ENCODE measurements at regions not wholly inside any gene's neighbourhood (a gene's known extent, or its start where the extent isn't known, plus 50 kb on each side); places are given as distances from the start of the nearest gene placed in this dataset.
"Not testable (repeated sequence)": the region's sequence is repeated elsewhere in the genome, so short reads cannot be mapped to it uniquely, and the experiment has no call there.

DNA sequence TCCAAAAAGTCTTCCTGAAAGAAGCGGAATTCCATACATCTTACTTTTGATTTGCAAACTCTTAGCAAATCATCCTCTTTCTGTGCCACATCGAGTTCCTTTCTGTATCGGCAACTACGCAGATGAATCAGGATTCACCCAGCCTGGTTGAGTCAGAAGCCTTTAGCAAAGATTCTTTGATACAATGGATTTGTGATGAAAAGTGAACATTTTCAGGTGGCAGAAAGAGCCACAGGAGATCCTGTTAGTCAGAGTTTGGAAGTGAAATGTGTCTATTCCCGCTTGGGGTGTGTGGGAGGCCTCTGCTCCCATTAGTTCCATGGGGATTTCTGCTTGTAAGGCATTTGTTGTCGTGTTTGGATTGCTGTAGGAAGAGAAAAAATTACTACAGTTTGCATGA is 351.8 kb upstream of the WWC1 start:
- DNase-seq (ENCODE audit: low read depth in 4 of 4, low spot score in 2 of 4): no peak

DNA sequence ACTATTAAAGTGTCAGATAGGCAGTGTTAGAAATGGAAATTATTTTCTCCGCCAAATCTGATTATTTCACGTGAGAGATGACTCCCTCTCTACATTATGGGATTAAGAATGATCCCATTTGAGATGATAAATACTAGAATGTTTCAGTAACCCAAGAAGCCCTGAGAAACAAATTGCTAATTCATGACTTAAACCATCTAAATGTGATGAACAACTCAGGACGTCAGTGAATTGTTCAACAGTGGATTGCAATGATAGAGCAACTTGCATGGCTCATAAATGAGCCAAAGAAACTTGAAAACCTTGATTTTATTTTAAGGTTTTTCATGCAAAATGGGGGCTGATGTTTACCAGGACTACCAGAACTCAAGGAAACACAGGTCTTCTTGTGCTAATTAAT is 350.5 kb upstream of the WWC1 start:
- DNase-seq (ENCODE audit: low read depth in 4 of 4, low spot score in 2 of 4): no peak

DNA sequence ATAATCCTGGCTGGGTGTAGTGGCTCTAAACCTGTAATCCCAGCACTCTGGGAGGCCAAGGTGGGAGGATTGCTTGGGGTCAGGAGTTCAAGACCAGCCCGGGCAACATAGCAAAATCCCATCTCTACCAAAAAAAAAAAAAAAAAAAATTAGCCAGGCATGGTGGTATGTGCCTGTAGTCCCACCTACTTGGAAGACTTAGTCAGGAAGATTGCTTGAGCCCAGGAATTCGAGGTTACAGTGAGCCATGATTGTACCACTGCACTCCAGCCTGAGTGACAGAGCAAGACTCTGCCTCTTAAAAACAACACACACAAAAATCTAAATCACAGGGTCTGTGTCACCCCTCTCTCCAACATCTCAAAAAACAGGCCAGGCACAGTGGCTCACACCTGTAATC is 349.9 kb upstream of the WWC1 start:
- not testable (repeated sequence) for DNase-seq (ENCODE audit: low read depth in 4 of 4, low spot score in 2 of 4)

DNA sequence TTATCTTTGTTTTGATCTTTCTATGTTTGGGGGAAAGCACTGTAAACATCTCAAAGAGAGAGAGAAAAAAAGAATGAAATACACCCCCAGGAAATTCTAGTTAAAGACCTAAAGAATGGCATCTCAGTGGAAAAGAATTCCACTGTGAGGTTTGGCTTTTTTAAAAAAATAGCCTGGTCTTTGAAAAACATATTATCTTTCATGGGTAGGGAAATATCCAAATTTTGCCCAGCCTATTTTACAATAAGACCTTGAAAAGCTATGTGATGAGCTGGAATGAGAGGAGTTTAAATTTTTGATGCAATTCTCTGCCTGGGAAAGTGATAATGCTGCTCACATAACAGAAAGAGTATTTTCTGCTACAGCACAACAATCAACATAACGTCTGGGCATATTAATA is 348.1 kb upstream of the WWC1 start:
- no peak for DNase-seq (ENCODE audit: low read depth in 4 of 4, low spot score in 2 of 4)

DNA sequence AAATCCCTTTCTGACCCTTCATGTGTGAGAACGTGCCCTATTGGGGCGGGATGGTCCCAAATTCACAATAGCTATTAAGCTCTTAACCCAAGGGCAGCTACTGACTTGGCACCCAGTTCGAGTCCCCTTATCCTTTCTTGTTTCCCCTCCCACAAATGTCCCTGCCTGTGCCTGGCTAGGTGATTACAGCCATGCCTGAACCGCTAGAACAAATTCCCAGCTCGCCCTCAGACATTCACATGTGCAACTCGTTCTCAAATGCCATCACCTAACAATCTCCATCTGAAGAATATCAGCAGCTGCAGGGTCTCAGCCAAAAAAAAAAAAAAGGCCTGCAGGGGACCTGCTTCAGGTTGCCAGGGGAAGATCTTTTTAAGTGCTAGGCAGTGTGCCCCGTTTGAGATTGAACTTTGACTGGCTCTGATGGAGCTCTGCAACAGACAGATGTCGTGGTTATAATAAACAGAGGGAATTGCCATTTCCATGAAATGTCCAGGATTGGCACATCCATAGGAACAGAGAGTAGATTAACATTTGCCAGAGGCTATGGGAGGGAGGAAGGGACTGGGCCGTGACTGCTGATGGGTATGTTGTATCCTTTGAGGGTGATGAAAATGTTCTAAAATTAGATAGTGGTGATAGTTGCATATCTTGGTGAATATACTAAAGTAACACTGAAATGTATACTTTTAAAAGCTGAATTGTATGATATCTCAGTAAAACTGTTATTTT is 347.2 kb upstream of the WWC1 start:
- DNase-seq (ENCODE audit: low read depth in 4 of 4, low spot score in 2 of 4): no peak

DNA sequence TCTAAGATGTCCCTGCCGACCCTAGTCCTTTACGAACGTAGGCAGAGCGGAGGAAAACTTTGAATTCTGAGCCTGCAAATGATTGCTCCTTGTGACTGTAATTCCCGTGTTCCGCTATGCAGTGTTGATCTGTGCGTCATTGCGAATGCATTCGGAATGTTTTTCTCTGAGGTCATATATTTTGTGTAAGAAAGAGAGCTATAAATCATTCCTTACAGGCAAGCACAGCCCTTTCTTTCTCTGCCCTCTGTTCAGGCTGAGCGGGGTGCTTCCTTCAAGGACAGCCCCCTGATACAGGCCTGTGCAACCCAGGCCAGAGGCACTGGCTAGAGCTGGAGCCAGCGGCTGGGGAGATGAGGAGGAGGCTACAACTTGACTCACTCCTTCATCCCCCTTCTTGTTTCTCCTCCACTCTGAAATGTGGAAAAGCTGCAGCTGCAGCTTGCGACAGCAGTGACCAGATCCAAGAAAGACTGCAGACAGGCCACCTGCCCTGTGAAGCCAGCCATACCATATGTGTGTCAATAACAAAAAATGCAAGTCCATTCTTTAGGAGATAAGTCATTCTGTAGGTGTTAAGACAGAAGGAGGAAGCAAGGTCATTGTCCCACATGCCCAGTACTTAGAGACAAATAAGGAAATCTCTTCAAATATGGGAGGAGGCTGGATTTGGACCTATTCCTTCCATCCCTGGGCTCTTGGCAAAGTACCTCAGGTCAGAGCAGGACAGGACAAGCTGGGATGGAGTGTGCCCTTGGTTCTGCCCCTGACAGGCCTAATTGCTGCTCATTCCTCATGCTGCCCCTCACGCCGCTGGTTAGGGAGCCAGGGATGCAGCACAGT is 345.7 kb upstream of the WWC1 start:
- DNase-seq (ENCODE audit: low read depth in 4 of 4, low spot score in 2 of 4): peak in 3 of 4 donors; percentile 35 to 43 (median 36)

DNA sequence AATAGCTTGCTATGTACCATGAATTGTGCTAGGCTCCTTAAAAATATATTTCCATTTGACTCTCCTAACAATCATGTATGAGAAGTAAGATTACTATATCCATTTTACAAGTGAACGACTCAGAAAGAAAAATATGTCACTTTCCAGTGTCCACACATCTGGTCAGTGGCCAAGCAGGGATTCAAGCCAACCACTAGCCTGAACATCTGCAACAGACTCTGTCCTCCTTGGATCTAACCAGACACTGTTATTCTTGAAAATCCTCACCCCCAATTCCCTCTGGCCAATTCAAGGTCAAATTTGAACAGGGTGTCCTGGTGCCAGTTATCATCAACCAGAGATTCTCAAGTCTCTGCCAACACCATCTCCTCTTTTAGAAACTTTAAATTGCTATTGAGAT is 344.1 kb upstream of the WWC1 start:
- no peak for DNase-seq (ENCODE audit: low read depth in 4 of 4, low spot score in 2 of 4)

DNA sequence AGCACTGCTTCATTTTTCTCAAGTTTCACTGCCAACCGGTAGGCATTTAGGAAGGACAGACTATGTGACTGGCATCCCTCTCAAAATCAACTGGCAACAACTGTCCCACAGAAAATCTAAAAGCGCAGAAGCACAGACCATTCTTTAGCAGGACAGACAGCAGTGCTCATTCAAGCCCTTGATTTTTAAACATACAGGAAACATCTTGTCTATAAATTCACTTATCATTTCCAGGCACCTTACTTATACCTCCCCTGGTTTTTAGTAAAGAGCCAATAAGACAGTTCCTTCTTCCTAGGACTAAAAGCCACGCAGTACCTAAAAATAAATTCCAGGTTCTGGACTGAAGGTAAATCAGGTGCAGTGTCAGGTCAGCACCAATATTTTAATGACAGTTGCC is 343.2 kb upstream of the WWC1 start:
- no peak for DNase-seq (ENCODE audit: low read depth in 4 of 4, low spot score in 2 of 4)

DNA sequence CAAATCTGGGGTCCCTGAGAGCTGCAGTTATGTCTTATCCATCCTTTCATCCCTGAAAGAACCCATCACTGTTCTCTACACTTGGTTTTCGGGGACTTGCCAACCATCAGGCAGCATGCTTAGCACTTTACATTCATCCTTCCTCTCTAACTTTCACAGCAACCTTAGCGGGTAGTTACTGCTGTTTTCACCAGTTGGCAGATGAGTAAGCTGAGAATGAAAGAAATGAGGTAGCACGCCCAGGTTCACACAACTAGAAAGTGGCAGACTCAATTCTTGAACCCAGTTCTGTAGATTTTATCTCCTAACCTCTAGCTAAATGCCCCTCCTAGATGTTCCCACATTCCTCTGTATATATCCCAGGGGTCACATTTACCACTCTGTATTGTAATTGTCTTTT is 342.0 kb upstream of the WWC1 start:
- DNase-seq (ENCODE audit: low read depth in 4 of 4, low spot score in 2 of 4): no peak

DNA sequence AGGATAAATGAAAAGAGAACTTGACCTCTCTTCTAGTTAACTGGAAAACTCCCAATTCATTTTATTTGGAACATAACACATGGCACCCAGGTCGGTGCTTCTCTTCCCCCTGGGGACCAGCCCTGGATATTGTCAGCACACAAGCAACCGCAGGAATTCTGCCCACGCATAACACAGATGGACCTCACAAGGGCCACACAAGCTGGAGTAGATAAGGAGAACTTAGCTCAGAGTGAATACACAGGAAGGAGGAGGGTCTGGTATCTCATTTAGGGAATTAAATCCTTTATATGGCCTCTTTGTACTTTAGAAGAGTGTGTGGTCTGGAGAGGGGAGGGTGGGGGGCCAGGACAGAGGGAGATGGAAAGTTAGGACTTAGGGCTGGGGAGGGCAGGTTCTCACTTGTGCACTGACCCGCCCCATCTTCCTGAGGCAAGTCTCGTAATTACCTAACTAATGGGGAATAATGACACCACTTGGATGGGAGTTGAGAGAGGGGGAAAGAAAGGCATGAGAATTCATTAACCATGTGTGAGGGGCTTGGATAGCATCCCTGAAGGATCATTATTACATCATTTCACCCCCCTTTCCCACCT is 341.2 kb upstream of the WWC1 start:
- DNase-seq (ENCODE audit: low read depth in 4 of 4, low spot score in 2 of 4): no peak

DNA sequence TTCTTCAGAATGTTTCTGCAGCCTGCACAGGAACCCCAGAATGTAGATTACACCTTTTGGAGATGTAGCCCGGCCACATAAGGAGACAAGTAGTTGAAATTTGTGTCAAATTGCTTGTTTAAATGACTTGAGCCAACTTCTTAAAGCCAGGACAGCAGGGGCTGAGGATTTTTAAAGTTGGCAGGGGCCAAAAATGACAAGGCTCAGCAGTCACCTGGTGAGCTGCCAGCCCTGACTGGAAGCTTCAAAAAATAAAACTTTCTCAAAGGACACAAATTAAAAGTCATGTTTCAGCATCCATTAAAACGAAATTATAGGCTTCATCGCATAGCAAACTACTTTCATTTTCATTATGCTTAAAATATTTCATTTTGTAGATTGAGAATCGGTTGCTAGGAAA is 340.3 kb upstream of the WWC1 start:
- DNase-seq (ENCODE audit: low read depth in 4 of 4, low spot score in 2 of 4): no peak

DNA sequence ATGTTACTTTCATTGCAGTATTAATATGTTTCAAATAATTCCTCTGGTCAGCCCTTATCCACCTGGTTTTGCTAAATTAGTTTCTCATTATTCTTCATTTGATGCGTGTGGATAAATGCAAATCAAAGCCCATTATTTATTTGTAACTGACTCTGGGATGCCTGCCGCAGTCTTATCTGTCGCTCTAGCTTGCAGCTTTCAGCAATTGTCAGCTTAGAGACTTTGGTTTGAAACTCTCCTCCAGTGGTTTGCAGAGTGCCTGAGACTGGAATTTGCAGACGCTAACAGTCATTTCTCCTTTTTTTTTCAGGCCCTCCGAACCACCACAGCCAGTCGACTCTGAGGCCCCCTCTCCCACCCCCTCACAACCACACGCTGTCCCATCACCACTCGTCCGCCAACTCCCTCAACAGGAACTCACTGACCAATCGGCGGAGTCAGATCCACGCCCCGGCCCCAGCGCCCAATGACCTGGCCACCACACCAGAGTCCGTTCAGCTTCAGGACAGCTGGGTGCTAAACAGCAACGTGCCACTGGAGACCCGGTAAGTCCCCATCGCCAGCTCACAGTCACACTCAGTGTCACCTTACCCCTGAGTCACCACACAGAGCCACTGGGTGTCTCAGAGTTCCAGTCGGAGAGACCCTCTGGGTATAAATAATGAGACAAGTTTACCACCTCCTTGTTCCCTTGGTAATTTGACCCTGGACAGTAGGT is 339.0 kb upstream of the WWC1 start:
- DNase-seq (ENCODE audit: low read depth in 4 of 4, low spot score in 2 of 4): no peak

DNA sequence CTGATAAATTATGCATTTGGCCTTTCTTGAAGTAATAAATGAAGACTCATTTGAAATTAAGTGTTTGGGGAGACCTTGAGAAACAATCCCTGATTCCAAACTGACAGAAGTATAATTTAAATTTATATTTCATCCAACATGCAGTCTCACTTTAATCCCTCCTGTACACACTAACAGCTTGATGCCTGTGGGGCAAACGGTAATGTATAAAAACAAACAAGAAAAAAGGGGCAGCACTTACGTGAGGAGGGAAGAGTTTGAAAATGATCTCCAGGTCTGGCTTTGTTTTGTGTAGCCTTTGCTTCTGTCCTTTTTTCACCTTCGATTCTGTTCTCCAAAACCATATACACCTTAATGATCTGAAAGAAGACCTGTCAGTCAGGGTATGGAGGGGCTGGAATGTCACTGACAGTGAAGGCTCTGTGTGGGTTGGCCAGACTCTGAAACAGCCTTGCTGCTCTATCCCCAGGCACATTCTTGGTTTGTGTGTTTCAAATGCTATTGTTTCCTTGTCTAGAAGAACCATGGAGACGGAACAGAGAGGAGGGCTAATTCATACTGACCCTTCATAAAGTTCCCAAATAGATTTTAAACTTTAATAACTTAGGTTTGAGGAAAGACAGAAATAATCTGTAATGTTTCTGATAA is 338.2 kb upstream of the WWC1 start:
- DNase-seq (ENCODE audit: low read depth in 4 of 4, low spot score in 2 of 4): no peak

DNA sequence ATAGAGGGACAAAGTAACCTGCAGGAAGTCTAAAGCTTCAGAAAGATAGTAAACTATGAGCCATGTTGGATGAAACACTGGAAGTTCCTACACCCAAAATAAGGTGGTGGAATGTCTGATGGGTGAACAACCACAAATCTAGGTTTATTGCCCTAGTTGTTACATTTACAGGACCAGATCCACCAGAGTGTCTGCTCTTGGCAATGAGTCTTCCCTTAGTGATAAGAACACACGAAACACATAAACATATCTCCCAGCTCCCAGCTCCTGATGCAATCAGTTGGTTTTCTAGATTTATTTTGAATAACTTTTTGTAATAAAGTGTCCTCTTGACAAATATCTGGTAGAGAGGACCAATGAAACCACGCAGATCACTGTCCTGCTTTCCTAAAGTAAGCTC is 329.7 kb upstream of the WWC1 start:
- DNase-seq (ENCODE audit: low read depth in 4 of 4, low spot score in 2 of 4): no peak

DNA sequence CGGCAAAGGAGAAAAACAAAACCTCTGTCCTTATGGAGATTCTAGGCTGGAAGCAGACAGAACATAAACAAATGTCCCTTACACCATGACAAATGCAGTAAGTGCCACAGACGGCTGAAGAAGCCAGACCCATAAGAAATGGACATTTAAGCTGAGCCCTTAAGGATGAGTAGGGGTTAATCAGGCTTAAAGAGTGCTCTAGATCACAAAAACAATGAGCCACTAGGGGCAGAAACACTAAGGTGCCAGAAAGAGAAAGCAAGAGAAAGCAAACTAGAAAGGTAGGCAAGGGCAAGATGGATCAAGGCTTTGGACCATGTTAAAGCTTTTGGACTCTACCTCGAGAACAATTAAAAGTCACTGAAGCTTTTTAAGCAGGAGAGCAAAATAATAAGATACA is 326.9 kb upstream of the WWC1 start:
- no peak for DNase-seq (ENCODE audit: low read depth in 4 of 4, low spot score in 2 of 4)

DNA sequence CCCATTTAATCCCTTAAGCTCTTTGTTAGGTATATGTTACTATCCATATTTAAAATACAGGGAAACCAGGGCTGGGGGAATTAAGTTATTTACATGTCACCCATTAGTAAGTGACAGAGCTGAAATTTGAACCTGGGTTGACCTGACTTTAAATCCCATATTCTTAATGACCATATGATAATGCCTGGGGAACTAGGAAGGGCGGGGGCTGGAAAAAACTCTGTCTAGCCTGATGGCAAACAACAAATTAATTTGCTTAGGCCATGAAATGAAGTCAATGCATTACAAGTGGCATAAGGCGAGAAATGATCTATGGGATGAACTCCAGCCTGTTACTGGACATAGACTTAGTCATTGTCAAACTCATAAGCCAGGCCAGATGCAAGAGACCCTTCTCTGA is 325.7 kb upstream of the WWC1 start:
- no peak for DNase-seq (ENCODE audit: low read depth in 4 of 4, low spot score in 2 of 4)

DNA sequence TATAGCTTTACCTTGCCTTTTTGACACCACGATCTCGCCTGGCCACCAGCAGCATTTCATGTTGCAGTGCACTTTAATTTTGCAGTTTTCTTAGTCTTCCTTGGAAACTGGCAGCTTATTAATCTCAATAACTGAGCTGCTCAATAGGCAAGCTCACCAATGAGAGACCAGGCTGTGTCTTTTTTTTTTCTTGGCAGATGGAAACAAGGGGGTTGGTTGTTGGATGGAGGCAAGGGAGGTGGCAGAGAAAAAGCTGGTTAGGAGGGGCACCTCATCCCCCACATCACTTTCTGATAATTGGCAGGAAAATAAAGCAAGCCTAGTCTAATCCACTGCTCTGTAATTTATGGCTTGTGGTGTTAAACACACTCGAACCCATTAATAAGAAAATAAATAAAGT is 324.5 kb upstream of the WWC1 start:
- no peak for DNase-seq (ENCODE audit: low read depth in 4 of 4, low spot score in 2 of 4)

DNA sequence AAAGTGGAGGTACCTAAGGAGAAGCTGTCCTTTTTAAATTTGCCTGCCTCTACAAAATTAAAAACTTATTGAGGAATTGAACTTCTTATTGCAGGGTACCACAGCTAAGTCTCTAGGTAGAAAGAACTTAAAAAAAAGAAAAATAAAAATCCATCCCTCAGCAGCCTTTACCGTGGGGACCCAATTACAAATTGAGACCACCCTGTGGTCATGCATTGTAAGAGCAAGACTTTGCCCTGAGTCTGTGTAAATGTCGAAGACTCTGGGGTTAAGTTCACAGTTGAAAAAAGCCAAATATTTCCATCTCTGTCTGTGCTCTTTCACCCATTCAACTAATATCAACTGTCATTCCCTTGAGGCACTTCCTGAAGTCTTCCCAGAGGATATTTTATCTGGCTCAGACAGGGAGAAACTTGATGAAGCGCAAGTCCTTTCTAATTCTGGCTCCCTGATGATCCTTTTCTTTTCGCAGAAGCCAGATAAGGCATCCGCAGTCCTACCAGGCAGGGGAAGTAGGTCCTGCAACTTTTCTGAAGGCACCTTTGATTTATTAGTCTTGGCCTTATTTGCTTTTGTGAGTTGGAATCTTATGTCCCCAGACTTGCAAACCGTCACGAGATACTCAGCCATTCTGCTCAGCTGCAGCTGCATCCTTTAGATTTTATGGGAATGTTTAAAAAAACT is 323.8 kb upstream of the WWC1 start:
- DNase-seq (ENCODE audit: low read depth in 4 of 4, low spot score in 2 of 4): no peak

DNA sequence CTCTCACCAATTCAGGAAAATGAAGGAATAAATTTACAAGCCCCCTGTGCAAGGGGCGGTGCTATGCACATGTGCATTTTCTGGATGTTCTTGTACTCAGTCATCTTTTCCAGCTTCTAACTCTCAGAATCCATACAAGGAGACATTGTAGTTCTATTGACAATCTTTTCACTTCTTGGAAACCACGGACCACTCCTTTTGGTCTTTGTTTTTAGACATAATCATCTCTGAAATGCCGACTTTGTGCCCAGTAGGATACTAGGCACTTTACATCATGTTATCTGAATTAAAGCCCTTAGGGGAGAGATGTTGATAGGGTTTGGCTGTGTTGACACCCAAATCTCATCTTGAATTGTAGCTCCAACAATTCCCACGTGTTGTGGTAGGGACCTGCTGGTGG is 322.6 kb upstream of the WWC1 start:
- DNase-seq (ENCODE audit: low read depth in 4 of 4, low spot score in 2 of 4): no peak

DNA sequence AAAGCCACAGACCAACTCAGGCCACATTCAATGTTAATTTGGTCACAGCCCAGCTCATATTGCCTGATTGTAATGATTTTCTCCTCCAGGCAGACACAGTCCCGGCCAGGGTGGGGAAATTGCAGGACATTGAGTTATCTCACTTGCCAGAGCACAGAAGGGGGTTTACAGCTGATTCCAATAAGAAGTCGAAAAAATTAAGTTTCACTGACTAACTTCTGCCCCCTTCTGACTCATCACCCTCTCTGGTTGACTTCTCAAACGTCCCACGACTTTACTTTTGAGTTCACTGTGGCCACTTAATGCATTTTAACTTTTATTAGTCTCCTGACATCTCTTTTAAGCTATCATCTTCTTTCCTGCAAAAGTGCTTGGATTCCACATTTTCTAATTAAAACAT is 321.4 kb upstream of the WWC1 start:
- DNase-seq (ENCODE audit: low read depth in 4 of 4, low spot score in 2 of 4): no peak

Measured in left renal cortex interstitium (tissue), 4 donors.